Astrocyte (in vitro differentiated cells and primary cell): ENCODE measurements at regions not wholly inside any gene's neighbourhood (a gene's known extent, or its start where the extent isn't known, plus 50 kb on each side); places are given as distances from the start of the nearest gene placed in this dataset.

Source experiments
- DNase-seq: peaks from one replicate; pipeline ENCODE4 v3.0.0-alpha.2; 2010; ENCODE audit warnings: low read depth
- FAIRE-seq: peaks from 2 replicates; lab custom pipeline; 2011; peaks lifted over from hg19 to GRCh38; lab: Jason Lieb, UNC
- H2AFZ ChIP-seq: 2 replicates; pipeline ENCODE4 v1.6.0; 2012; ENCODE audit warnings: low read depth, low read length, inconsistent platforms
- H3K27ac ChIP-seq: 2 replicates; pipeline ENCODE4 v1.5.1; 2011; ENCODE audit warnings: low read depth, low read length, inconsistent platforms
- H3K27me3 ChIP-seq: 2 replicates; pipeline ENCODE4 v1.6.0; 2011; ENCODE audit warnings: low read length, inconsistent platforms; ENCODE audit not compliant: insufficient read depth
- H3K36me3 ChIP-seq: 2 replicates; pipeline ENCODE4 v1.5.1; 2011; ENCODE audit warnings: low read length, inconsistent platforms; ENCODE audit not compliant: insufficient read depth
- H3K4me1 ChIP-seq: 2 replicates; pipeline ENCODE4 v1.5.1; 2011; ENCODE audit warnings: low read length, inconsistent platforms; ENCODE audit not compliant: insufficient read depth
- H3K4me2 ChIP-seq: 2 replicates; pipeline ENCODE4 v1.6.0; 2012; ENCODE audit warnings: low read length, inconsistent platforms
- H3K4me3 ChIP-seq: 2 replicates; pipeline ENCODE4 v1.5.1; 2011; ENCODE audit warnings: low read depth, mild to moderate bottlenecking, low read length, inconsistent platforms; ENCODE audit not compliant: insufficient read depth
- H3K79me2 ChIP-seq: 2 replicates; pipeline ENCODE4 v1.6.0; 2012; ENCODE audit warnings: mild to moderate bottlenecking, low read length, inconsistent platforms; ENCODE audit not compliant: insufficient read depth
- H3K9ac ChIP-seq: 2 replicates; pipeline ENCODE4 v1.6.0; 2012; ENCODE audit warnings: mild to moderate bottlenecking, low read length, inconsistent platforms
- H3K9me3 ChIP-seq: 2 replicates; pipeline ENCODE4 v1.5.1; 2012; ENCODE audit warnings: low read depth, mild to moderate bottlenecking, low read length, inconsistent platforms; ENCODE audit not compliant: insufficient read depth
- H4K20me1 ChIP-seq: 2 replicates; pipeline ENCODE4 v1.6.0; 2012; ENCODE audit warnings: low read length, inconsistent platforms; ENCODE audit not compliant: insufficient read depth
- H3K27ac Mint-ChIP-seq: one replicate; pipeline ENCODE4 v1.8.0; 2021; ENCODE audit warnings: mild to moderate bottlenecking, mixed read lengths; ENCODE audit not compliant: unreplicated experiment
- H3K27me3 Mint-ChIP-seq: one replicate; pipeline ENCODE4 v1.8.0; 2021; ENCODE audit warnings: low read depth, mixed read lengths; ENCODE audit not compliant: unreplicated experiment
- H3K36me3 Mint-ChIP-seq: one replicate; pipeline ENCODE4 v1.8.0; 2021; ENCODE audit warnings: low read depth, mixed read lengths; ENCODE audit not compliant: unreplicated experiment
- H3K4me1 Mint-ChIP-seq: one replicate; pipeline ENCODE4 v1.8.0; 2021; ENCODE audit warnings: low read depth, mixed read lengths; ENCODE audit not compliant: unreplicated experiment
- H3K4me3 Mint-ChIP-seq: one replicate; pipeline ENCODE4 v1.8.0; 2021; ENCODE audit warnings: mild to moderate bottlenecking, moderate library complexity, mixed read lengths; ENCODE audit not compliant: unreplicated experiment
- H3K9me3 Mint-ChIP-seq: one replicate; pipeline ENCODE4 v1.8.0; 2021; ENCODE audit warnings: mild to moderate bottlenecking, mixed read lengths; ENCODE audit not compliant: unreplicated experiment
- CTCF ChIP-seq: IDR thresholded peaks from 2 replicates; pipeline ENCODE4 v1.5.1; 2011; ENCODE audit warnings: low read depth, mild to moderate bottlenecking, inconsistent platforms, low read length, moderate library complexity; ENCODE audit not compliant: insufficient read depth
- EZH2 ChIP-seq: IDR thresholded peaks from 2 replicates; pipeline ENCODE4 v1.6.1; 2012; ENCODE audit warnings: mild to moderate bottlenecking, low read length, inconsistent platforms; ENCODE audit not compliant: insufficient read depth

DNA sequence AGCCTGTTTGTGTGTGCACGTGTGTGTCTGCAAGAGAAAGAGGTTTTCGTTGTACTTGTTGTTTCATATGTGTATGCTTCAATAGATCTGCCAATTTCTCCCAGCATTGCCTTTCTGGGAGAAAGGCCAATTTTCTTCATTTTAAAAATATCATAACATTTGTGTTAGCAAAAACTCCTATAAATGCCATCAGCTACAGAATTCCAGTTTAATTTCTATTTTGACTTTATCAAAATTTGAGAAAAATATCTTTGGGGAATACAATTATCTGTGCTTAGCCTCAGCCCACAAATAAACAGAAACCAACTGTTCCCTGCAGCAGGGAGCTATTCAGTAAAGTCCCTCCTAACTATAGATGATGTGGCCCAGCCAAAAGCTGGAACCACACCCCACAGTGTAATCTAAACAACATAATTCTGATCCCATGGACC, 68.3 kb upstream of the MGMT start:
- no peak for FAIRE-seq
- H3K4me2 ChIP-seq, result no peak overlapping the region
- no peaks in the 10 kb centered on the region for H4K20me1 ChIP-seq
- Mint-ChIP-seq H3K36me3 (no peaks in the 10 kb centered on the region), H3K27ac (no peak overlapping the region), H3K4me1 (no peaks in the 10 kb centered on the region), H3K4me3 (no peak overlapping the region), H3K27me3 (peaks cover 21% of the 10 kb centered on the region), H3K9me3 (no peaks in the 10 kb centered on the region)
- TF ChIP-seq EZH2 (no peak), CTCF (no peak)
- H3K36me3 ChIP-seq, result no peaks in the 10 kb centered on the region
- no peaks in the 10 kb centered on the region for H3K4me1 ChIP-seq
- no peaks in the 10 kb centered on the region for H3K27me3 ChIP-seq
- no peak overlapping the region for H3K4me3 ChIP-seq
- H3K9ac ChIP-seq, result no peak overlapping the region
- H2AFZ ChIP-seq, result no peak overlapping the region
- H3K79me2 ChIP-seq, result no peaks in the 10 kb centered on the region
- H3K9me3 ChIP-seq, result peaks cover 3% of the 10 kb centered on the region
- DNase-seq, result no peak
- H3K27ac ChIP-seq, result no peak overlapping the region

DNA sequence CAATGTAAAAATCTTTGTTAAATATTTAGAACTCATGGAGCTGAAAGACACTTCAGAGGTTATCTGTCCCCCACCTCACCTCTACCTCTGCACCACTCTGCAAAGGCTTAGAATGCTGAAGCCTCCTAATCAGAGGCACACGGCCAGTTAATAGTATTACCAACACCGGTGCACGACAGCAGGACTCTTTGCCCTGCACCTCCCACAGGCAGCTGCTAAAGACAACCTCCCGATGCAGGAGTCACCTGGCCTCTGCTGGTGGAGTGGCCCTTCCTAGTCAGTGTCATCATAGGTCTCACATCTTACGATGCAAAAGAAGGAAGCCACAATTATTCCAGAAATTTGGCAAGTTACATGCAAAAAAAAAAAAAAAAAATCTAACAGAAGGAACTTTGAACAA, 66.6 kb upstream of the MGMT start:
- H3K79me2 ChIP-seq, result no peaks in the 10 kb centered on the region
- Mint-ChIP-seq H3K36me3 (no peaks in the 10 kb centered on the region), H3K4me3 (no peak overlapping the region), H3K27ac (no peak overlapping the region), H3K27me3 (peaks cover 17% of the 10 kb centered on the region), H3K4me1 (no peaks in the 10 kb centered on the region), H3K9me3 (no peaks in the 10 kb centered on the region)
- H3K9ac ChIP-seq, result no peak overlapping the region
- no peak overlapping the region for H2AFZ ChIP-seq
- H3K4me2 ChIP-seq, result no peak overlapping the region
- TF ChIP-seq CTCF (no peak), EZH2 (no peak)
- no peaks in the 10 kb centered on the region for H3K4me1 ChIP-seq
- no peaks in the 10 kb centered on the region for H3K27me3 ChIP-seq
- FAIRE-seq (no peak), DNase-seq (no peak)
- H3K27ac ChIP-seq, result no peak overlapping the region
- H4K20me1 ChIP-seq, result no peaks in the 10 kb centered on the region
- H3K9me3 ChIP-seq, result peaks cover 7% of the 10 kb centered on the region
- H3K4me3 ChIP-seq, result no peak overlapping the region
- no peaks in the 10 kb centered on the region for H3K36me3 ChIP-seq

- H3K9me3 Mint-ChIP-seq, result no peaks in the 10 kb centered on the region
- H3K36me3 ChIP-seq, result no peaks in the 10 kb centered on the region
- FAIRE-seq, result no peak
Measured at GRCh38 chr10:129402459-129402858, 64.6 kb upstream of the MGMT start.

More at GRCh38 chr10:129402459-129402858, 64.6 kb upstream of the MGMT start:
- Histone ChIP-seq H3K4me2 (no peak overlapping the region), H3K9ac (no peak overlapping the region), H3K4me1 (no peaks in the 10 kb centered on the region), H2AFZ (no peak overlapping the region), H3K9me3 (peaks cover 9% of the 10 kb centered on the region), H3K79me2 (no peaks in the 10 kb centered on the region), H3K4me3 (no peak overlapping the region), H4K20me1 (no peaks in the 10 kb centered on the region), H3K27ac (no peak overlapping the region), H3K27me3 (no peaks in the 10 kb centered on the region)
- no peak for TF ChIP-seq EZH2
- no peak for TF ChIP-seq CTCF
- Mint-ChIP-seq H3K36me3 (no peaks in the 10 kb centered on the region), H3K4me3 (no peak overlapping the region), H3K4me1 (no peaks in the 10 kb centered on the region), H3K27ac (no peak overlapping the region), H3K27me3 (peaks cover 15% of the 10 kb centered on the region)
- DNase-seq, result no peak
